HUES6 (cell line): ENCODE measurements at regions not wholly inside any gene's neighbourhood (a gene's known extent, or its start where the extent isn't known, plus 50 kb on each side); places are given as distances from the start of the nearest gene placed in this dataset.

Experiments
- H3K27ac ChIP-seq: 2 replicates; pipeline ENCODE4 v1.7.0; 2013; ENCODE audit warnings: low read depth, mild to moderate bottlenecking, low read length, inconsistent platforms
- H3K27me3 ChIP-seq: 2 replicates; pipeline ENCODE4 v1.6.1; 2013; ENCODE audit warnings: low read length; ENCODE audit not compliant: control insufficient read depth, insufficient read depth
- H3K36me3 ChIP-seq: 2 replicates; pipeline ENCODE4 v1.6.1; 2013; ENCODE audit warnings: low read length; ENCODE audit not compliant: control insufficient read depth, insufficient read depth
- H3K4me1 ChIP-seq: 2 replicates; pipeline ENCODE4 v1.6.1; 2013; ENCODE audit warnings: low read length; ENCODE audit not compliant: control insufficient read depth, insufficient read depth
- H3K4me3 ChIP-seq: 2 replicates; pipeline ENCODE4 v1.5.1; 2013; ENCODE audit warnings: low read depth, low read length
- H3K9ac ChIP-seq: one replicate; pipeline ENCODE4 v1.6.1; 2013; ENCODE audit warnings: mild to moderate bottlenecking, low read length
- H3K9me3 ChIP-seq: 2 replicates; pipeline ENCODE4 v1.6.1; 2013; ENCODE audit warnings: low read depth, low read length; ENCODE audit not compliant: control insufficient read depth, insufficient read depth

GRCh38 chr6:27624694-27625262 is 151.9 kb upstream of the ZNF184 start:
- no peaks in the 10 kb centered on the region for H3K36me3 ChIP-seq
- H3K4me3 ChIP-seq: no peak overlapping the region
- H3K9ac ChIP-seq: no peak overlapping the region
- H3K27me3 ChIP-seq: no peaks in the 10 kb centered on the region
- 0 out of 2 replicates have a peak, but pooled peaks cover under 1% of the 10 kb centered on the region for H3K4me1 ChIP-seq
- no peaks in the 10 kb centered on the region for H3K9me3 ChIP-seq
- no peak overlapping the region for H3K27ac ChIP-seq

GRCh38 chr6:27623103-27623502 is 150.2 kb upstream of the ZNF184 start:
- H3K27me3 ChIP-seq: no peaks in the 10 kb centered on the region
- H3K36me3 ChIP-seq: no peaks in the 10 kb centered on the region
- no peak overlapping the region for H3K4me3 ChIP-seq
- H3K9me3 ChIP-seq: no peaks in the 10 kb centered on the region
- no peaks in the 10 kb centered on the region for H3K4me1 ChIP-seq
- no peak overlapping the region for H3K27ac ChIP-seq
- no peak overlapping the region for H3K9ac ChIP-seq

GRCh38 chr6:27619436-27619835 is 146.5 kb upstream of the ZNF184 start:
- Histone ChIP-seq H3K4me1 (no peaks in the 10 kb centered on the region), H3K36me3 (no peaks in the 10 kb centered on the region), H3K27ac (no peak overlapping the region), H3K27me3 (peaks cover 9% of the 10 kb centered on the region; the same call in 1 of the 2 replicates), H3K9me3 (no peaks in the 10 kb centered on the region), H3K4me3 (no peak overlapping the region), H3K9ac (no peak overlapping the region)

GRCh38 chr6:27617700-27618689 is 145.1 kb upstream of the ZNF184 start:
- Histone ChIP-seq H3K9me3 (no peaks in the 10 kb centered on the region), H3K27ac (no peak overlapping the region), H3K36me3 (no peaks in the 10 kb centered on the region), H3K4me3 (peak overlapping the region; percentile 99), H3K9ac (peak overlapping the region; percentile 64), H3K27me3 (peaks cover 9% of the 10 kb centered on the region; the same call in 1 of the 2 replicates), H3K4me1 (no peaks in the 10 kb centered on the region)

- peak overlapping the region; percentile 99 for H3K4me3 ChIP-seq
- no peaks in the 10 kb centered on the region for H3K36me3 ChIP-seq
- H3K27ac ChIP-seq: no peak overlapping the region
- H3K4me1 ChIP-seq: no peaks in the 10 kb centered on the region
- no peaks in the 10 kb centered on the region for H3K9me3 ChIP-seq
- peak overlapping the region; percentile 57 for H3K9ac ChIP-seq
- H3K27me3 ChIP-seq: peaks cover 9% of the 10 kb centered on the region; the same call in 1 of the 2 replicates
Measured at GRCh38 chr6:27617046-27617687, 144.3 kb upstream of the ZNF184 start.

GRCh38 chr6:27616328-27617045 is 143.6 kb upstream of the ZNF184 start:
- H3K9me3 ChIP-seq: no peaks in the 10 kb centered on the region
- H3K4me3 ChIP-seq: peak overlapping the region; percentile 99
- no peak overlapping the region for H3K27ac ChIP-seq
- peak overlapping the region; percentile 57 for H3K9ac ChIP-seq
- no peaks in the 10 kb centered on the region for H3K4me1 ChIP-seq
- H3K36me3 ChIP-seq: no peaks in the 10 kb centered on the region
- H3K27me3 ChIP-seq: peaks cover 9% of the 10 kb centered on the region; the same call in 1 of the 2 replicates

- H3K4me1 ChIP-seq: no peaks in the 10 kb centered on the region
- no peaks in the 10 kb centered on the region for H3K36me3 ChIP-seq
- peaks cover 2% of the 10 kb centered on the region; the same call in 1 of the 2 replicates for H3K27me3 ChIP-seq
- H3K4me3 ChIP-seq: no peak overlapping the region
- no peaks in the 10 kb centered on the region for H3K9me3 ChIP-seq
- no peak overlapping the region for H3K27ac ChIP-seq
- no peak overlapping the region for H3K9ac ChIP-seq
Measured at GRCh38 chr6:27611451-27611850, 138.5 kb upstream of the ZNF184 start.

- H3K4me1 ChIP-seq: no peaks in the 10 kb centered on the region
- no peaks in the 10 kb centered on the region for H3K27me3 ChIP-seq
- H3K36me3 ChIP-seq: no peaks in the 10 kb centered on the region
- no peak overlapping the region for H3K4me3 ChIP-seq
- no peaks in the 10 kb centered on the region for H3K9me3 ChIP-seq
- no peak overlapping the region for H3K9ac ChIP-seq
- H3K27ac ChIP-seq: no peak overlapping the region
Measured at GRCh38 chr6:27608916-27609883, 136.3 kb upstream of the ZNF184 start.

- Histone ChIP-seq H3K36me3 (no peaks in the 10 kb centered on the region), H3K27ac (no peak overlapping the region), H3K4me1 (no peaks in the 10 kb centered on the region), H3K9me3 (no peaks in the 10 kb centered on the region), H3K9ac (peak overlapping the region; percentile 63), H3K4me3 (peak overlapping the region; percentile 80), H3K27me3 (peaks cover 3% of the 10 kb centered on the region; the same call in 1 of the 2 replicates)
Measured at GRCh38 chr6:27605401-27606342, 132.8 kb upstream of the ZNF184 start.
